GM21526 (cell line): ENCODE measurements at regions not wholly inside any gene's neighbourhood (a gene's known extent, or its start where the extent isn't known, plus 50 kb on each side); places are given as distances from the start of the nearest gene placed in this dataset.
A peak's percentile ranks its signal among the peaks of the same experiment; 100 is the strongest.

Experiments
- ATAC-seq: cut with Tn5 transposase; IDR thresholded peaks from one replicate; pipeline ENCODE4 v1.9.1; 2021; ENCODE audit warnings: moderate library complexity; ENCODE audit not compliant: unreplicated experiment, low FRiP score

DNA sequence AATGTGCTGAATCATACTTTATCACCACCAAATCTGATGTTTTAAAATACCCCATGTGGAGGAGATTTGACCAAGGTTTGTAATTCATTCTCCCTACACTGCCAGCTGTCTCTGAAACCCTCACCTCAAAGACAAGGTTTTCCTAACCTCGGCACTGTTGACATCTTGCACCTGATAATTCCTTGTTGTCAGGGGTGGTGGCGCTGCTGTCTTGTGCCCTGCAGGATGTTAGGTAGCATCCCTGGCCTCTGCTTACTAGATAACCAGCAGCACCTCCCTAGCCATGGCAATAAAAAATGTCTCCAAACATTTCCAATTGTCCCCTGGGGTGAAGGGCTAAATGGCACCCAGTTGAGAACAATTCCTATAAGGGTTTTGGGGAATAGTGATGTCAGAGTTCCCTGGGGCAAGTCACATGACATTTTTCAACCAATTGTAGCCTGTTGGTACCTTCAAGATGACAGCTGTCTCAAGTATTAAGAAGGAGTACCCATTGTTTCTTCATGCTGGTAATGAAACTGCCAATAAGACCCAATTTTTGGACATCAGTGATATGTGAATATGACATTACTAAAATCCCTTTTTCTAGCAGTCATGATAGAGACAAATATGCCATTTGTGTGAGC is 160.6 kb upstream of the PLCXD3 start:
- no peak for ATAC-seq

DNA sequence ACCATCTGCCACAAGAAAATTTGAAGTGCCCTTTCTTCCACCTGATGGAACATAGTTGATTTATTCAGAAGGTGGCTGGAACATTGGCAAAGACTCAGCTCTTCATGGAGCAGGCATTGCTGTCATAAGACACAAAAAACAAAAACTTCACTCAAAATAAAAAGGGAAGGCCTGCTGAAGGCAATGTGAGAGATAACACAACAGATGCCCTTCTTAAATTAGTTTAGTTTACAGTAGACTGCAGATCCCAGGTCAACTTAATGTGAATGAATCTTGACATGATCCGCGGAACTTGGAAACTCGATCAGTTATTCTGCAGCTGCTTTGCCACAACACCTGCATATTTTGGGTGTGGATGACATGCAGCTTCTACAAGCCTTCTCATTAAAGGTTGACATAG is 159.8 kb upstream of the PLCXD3 start:
- no peak for ATAC-seq

GRCh38 chr5:41661254-41661653 is 150.9 kb upstream of the PLCXD3 start:
- no peak for ATAC-seq

DNA sequence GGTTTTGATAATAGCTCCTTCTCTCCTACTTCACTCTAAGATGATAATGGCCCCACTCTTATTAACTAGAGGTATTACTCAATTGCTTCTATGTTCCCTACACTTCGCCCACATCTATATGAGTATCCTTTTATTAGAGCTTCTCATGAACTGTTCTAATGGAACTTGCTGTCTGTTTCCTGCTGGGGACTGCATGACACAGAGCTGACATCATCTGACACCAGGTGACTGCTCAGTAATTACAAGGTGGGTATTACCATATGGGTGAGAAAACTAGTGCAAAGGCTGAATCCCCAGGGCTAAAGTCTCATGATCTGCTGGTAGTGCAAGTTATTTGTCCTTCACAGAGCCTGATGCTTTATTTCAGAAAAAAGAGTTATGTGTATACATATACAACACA is 146.2 kb upstream of the PLCXD3 start:
- no peak for ATAC-seq

GRCh38 chr5:41650131-41650530 is 139.7 kb upstream of the PLCXD3 start:
- no peak for ATAC-seq

DNA sequence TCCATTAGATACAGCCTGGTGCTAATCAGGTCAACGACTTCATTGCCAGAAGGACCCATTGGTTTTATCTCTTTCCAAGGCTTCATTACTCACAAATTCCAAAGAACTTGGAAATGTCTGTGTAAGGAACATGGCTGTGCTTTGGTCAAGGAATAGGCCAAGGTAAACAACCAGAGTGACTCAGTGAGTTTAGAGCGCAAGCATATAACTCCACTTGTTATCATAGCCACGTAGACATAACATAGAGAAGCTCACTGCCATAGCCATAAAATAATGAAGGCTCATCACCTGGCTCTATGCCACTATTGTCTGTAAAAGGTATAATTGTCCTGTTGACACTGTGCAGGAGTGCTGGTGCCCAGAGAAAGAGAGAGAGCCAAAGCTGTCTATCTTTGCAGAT is 139.3 kb upstream of the PLCXD3 start:
- ATAC-seq, result no peak

DNA sequence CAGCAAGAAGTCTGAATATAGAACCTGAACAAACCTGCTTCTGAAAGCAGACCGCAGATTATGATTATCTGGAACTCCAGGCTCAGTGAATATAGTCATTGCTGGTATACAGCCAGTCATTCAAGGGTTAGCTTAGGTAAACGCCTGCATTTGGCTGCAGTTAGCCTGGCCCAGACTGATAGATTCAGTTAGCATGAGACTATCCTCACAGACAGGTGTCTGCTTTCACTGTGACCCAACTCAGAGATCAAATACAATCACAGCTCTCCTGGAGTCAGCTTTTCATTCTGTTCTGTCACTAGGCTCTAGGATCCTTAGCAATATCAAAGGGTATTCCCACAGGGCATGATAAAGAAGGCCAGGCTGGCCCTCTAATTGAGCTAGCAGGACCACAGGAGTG is 138.6 kb upstream of the PLCXD3 start:
- no peak for ATAC-seq

DNA sequence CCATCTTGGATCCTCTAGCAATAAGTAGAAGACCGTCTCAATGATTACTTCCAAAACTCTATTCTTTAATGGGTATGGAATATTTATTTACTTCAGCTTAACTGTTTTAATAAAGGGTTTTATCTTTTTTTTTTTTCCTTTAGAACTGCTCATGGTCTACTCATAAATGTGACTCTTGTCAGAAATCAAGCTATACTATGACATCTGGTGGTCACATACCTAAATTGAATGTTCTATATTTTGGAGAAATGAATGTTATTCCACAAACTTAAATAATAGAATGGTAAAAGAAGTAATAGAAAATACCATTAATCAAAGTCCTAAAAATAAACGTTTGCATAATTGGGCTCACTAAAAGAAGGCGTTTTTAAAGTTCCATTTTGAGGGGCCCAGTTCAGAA is 131.2 kb upstream of the PLCXD3 start:
- no peak for ATAC-seq

DNA sequence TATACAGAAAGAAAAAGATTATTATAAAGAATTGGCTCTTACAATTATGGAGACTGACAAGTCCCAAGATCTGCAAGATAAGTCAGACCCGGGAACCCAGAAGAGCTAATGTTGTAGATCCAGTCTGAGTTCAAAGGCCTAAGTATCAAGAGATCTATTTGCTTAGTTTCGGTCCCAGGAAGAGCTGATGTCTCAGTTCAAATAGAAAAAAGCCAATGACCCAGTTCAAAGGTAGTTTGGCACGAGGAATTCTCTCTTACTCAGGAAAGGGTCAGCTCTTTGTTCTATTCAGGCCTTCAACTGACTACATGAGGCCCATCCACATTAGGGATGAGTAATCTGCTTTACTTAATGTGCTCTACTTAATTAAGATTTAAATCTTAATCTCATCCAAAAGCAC is 128.3 kb upstream of the PLCXD3 start:
- ATAC-seq, result no peak

GRCh38 chr5:41637869-41638268 is 127.5 kb upstream of the PLCXD3 start:
- no peak for ATAC-seq

DNA sequence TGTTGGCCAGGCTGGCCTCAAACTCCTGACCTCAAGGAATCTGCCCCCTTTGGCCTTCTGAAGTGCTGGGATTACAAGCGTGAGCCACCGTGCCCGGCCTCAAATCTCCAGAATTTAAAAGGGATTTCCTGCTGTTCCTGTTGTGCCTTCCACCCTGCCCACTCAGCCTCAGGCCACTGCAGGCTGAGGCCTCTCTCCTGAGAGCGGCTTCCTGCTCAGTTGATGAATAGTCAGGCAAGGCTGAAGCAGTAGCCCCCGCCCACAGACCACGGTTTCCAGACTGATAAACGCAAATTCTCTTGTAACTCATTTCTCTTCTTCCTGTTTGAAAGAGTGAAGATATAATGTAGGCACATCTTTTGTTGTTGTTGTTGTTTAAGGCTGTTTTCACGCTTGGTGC is 127.0 kb upstream of the PLCXD3 start:
- no peak for ATAC-seq

GRCh38 chr5:41636605-41637004 is 126.2 kb upstream of the PLCXD3 start:
- ATAC-seq, result peak; percentile 94

DNA sequence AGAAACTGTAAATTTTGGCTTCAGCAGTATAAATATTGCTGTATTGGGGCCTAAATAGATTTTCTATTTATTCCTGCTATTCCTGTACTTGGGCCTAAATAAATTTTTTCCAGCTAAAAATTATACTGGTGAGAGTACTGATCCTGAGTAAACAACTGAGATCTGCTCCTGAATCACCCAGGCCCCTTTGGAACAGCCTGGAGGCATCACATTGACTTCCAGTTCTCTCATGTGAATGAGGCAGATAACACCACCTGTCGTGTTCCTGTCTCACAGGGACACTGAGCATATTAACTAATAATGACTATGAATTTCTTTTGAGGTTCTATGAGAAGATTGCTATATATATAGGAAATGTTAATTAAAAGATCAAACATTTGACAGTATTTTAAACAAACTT is 119.5 kb upstream of the PLCXD3 start:
- no peak for ATAC-seq

DNA sequence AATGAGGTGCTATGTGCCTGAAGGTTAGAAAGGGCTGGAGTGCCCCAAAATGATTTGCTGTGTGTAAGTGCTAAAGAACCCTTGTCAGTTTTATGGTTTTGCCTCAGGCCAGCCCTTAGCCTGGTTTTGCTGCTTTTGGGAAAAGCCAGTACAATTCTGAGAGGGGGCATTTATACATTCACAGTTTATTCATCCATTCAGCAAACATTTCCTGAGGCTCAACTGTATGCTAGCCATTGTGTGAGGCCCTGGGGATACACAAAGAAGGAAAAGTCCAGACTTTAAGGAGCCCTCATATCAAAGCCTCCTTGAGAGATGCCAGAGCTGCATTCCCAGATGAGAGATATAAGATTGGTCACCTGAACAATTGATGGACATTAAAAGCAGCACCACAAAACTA is 115.2 kb upstream of the PLCXD3 start:
- ATAC-seq, result no peak

GRCh38 chr5:41621420-41621819 is 111.0 kb upstream of the PLCXD3 start:
- ATAC-seq, result no peak

DNA sequence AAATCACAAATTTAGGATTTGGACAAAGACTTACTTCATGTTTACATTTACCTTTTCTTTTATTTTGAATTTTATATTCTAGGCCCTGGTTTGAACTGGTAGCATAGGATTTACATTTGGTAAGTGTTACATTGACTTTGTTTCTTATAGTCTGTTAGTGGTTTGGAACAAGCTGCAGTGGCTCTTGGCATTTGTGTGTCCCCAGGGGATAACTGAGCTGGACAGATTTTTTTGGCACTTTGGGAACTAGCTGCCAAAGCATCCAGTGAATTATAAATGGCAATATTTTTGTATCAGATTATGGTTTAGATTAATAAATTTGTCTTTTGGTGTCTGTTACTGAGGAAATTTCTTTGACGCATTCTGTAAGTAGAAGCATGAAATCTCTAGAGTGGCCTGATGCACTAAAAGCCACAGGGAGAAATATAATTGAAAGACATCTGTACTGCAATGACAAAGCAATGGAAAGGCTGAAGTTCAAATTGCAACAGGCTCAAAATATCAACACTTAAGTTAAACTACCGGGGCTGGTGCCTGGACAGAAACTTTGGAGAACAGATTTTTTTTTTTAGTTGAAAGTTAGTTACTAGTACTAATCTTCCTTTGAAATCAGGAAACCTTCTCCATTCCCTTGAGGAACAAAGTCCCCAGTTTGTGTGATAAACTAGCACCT is 107.6 kb upstream of the PLCXD3 start:
- ATAC-seq, result no peak

GRCh38 chr5:41610386-41610785 is 100.0 kb upstream of the PLCXD3 start:
- no peak for ATAC-seq

DNA sequence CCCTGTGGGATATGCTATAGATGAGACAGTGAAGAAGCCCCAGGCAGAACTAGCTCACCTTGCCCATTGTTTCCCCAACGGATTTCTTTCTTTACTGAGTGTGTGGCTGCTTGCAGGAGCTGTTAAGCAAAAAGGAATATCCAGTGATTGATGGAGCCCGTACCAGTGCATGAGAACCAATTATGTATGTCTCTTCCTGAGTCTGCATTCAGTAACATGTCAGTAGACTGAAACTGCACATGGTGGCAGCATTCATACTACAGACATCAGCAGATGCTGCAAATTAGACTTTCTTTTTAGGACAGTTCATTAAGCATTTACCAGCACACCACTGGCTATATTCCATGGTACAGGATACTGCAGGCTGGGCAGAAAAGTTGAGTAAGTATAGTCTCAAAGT is 90.3 kb upstream of the PLCXD3 start:
- no peak for ATAC-seq

DNA sequence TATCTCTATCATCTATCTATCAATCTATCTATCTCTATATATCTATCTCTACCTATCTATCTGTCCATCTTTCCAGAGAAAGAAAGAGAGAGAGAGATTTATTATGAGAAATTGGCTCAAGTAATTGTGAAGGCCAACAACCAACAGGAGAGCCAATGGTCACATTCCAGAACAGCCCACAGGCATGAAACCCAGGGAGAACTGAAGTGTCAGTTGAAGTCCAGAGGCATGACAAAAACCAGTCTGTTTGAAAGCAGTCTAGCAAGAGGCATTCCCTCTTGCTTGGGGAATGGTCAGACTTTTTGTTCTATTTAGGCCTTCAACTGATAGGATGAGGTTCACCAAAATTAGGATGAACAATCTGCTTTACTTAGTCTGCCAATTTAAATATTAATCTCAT is 87.6 kb upstream of the PLCXD3 start:
- ATAC-seq, result no peak

DNA sequence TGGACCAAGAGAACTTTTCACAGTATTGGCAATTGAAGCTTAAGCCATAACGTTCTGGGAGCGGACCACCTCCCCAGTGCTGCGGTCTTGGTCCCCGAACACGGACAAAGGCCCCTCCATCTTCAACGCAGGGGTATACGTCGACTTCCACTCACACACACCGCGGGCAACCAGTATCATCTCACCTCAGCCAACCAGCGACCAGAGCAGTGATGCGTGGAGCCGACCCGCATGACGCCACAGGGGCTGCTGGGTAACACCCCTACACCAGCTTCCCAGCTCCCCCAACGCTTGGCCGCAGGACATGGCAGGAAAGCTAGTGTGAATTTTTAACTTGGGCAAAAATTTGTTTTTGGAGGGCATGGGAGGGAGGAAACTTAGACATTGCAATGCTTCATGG is 77.3 kb upstream of the PLCXD3 start:
- ATAC-seq, result no peak

- no peak for ATAC-seq
Observed at GRCh38 chr5:41575110-41575779, 64.8 kb upstream of the PLCXD3 start.

GRCh38 chr5:41574391-41574790 is 64.0 kb upstream of the PLCXD3 start:
- ATAC-seq, result no peak
